Mesenchymal stem cell (in vitro differentiated cells and primary cell): ENCODE measurements at regions not wholly inside any gene's neighbourhood (a gene's known extent, or its start where the extent isn't known, plus 50 kb on each side); places are given as distances from the start of the nearest gene placed in this dataset.

Experiments used
- DNase-seq: peaks from one replicate; pipeline ENCODE4 v3.0.0-alpha.2; 2013
- H2AFZ ChIP-seq: one replicate; pipeline ENCODE4 v1.6.1; 2013; ENCODE audit warnings: low read depth, mild to moderate bottlenecking, control low read depth, inconsistent platforms, low read length, moderate library complexity
- H2AK5ac ChIP-seq: 2 replicates; pipeline ENCODE4 v1.6.1; 2013; ENCODE audit warnings: low read length, moderate library complexity, mild to moderate bottlenecking, inconsistent platforms; ENCODE audit not compliant: severe bottlenecking
- H2BK120ac ChIP-seq: one replicate; pipeline ENCODE4 v1.6.1; 2013; ENCODE audit warnings: low read depth, mild to moderate bottlenecking, inconsistent platforms, low read length, moderate library complexity
- H2BK12ac ChIP-seq, 2 experiments: one replicate each; pipeline ENCODE4 v1.6.1; 2013; ENCODE audit warnings: inconsistent platforms in 2 of 2, low read length in 2 of 2, mild to moderate bottlenecking in 2 of 2, moderate library complexity in 2 of 2, control low read depth in 1 of 2
- H2BK15ac ChIP-seq: one replicate; pipeline ENCODE4 v1.6.1; 2013; ENCODE audit warnings: mild to moderate bottlenecking, low read depth, inconsistent platforms; ENCODE audit not compliant: poor library complexity, severe bottlenecking
- H2BK5ac ChIP-seq: 2 replicates; pipeline ENCODE4 v1.6.1; 2013; ENCODE audit warnings: low read depth, mild to moderate bottlenecking, low read length, control low read depth, inconsistent platforms; ENCODE audit not compliant: poor library complexity, severe bottlenecking
- H3K14ac ChIP-seq, 2 experiments: one replicate each; pipeline ENCODE4 v1.6.1; 2013; ENCODE audit warnings: inconsistent platforms in 2 of 2, low read length in 2 of 2, control low read depth in 1 of 2, mild to moderate bottlenecking in 1 of 2, moderate library complexity in 1 of 2
- H3K18ac ChIP-seq, 2 experiments: one replicate each; pipeline ENCODE4 v1.6.1; 2013; ENCODE audit warnings: inconsistent platforms in 2 of 2, low read length in 2 of 2, control low read depth in 1 of 2, low read depth in 1 of 2, mild to moderate bottlenecking in 1 of 2
- H3K23ac ChIP-seq, 2 experiments: one replicate each; pipeline ENCODE4 v1.6.1; 2013; ENCODE audit warnings: inconsistent platforms in 2 of 2, low read length in 2 of 2, mild to moderate bottlenecking in 2 of 2, moderate library complexity in 2 of 2, control low read depth in 1 of 2
- H3K27ac ChIP-seq: 2 replicates; pipeline ENCODE4 v1.5.1; 2013; ENCODE audit warnings: mild to moderate bottlenecking, moderate library complexity, low read length, control low read depth, inconsistent platforms; ENCODE audit not compliant: poor library complexity, severe bottlenecking
- H3K27me3 ChIP-seq, 2 experiments: 2 replicates each; pipeline versions ENCODE4 v1.6.1 to v1.7.0; 2013; ENCODE audit warnings: low read length in 2 of 2, mild to moderate bottlenecking in 2 of 2, moderate library complexity in 2 of 2, control low read depth in 1 of 2, inconsistent platforms in 1 of 2; ENCODE audit not compliant: control insufficient read depth in 1 of 2, insufficient read depth in 1 of 2
- H3K36me3 ChIP-seq, 2 experiments: 2 replicates each; pipeline versions ENCODE4 v1.6.1 to v1.7.0; 2013; ENCODE audit warnings: low read length in 2 of 2, control low read depth in 1 of 2, inconsistent platforms in 1 of 2, low read depth in 1 of 2, mild to moderate bottlenecking in 1 of 2; ENCODE audit not compliant: insufficient read depth in 2 of 2, control insufficient read depth in 1 of 2
- H3K4ac ChIP-seq, 2 experiments: one replicate each; pipeline ENCODE4 v1.6.1; 2013; ENCODE audit warnings: inconsistent platforms in 2 of 2, low read length in 2 of 2, mild to moderate bottlenecking in 2 of 2, moderate library complexity in 2 of 2, control low read depth in 1 of 2, low read depth in 1 of 2
- H3K4me1 ChIP-seq: 2 replicates; pipeline ENCODE4 v1.6.1; 2013; ENCODE audit warnings: low read depth, low read length, control low read depth; ENCODE audit not compliant: control insufficient read depth, insufficient read depth
- H3K4me2 ChIP-seq: 2 replicates; pipeline ENCODE4 v1.6.1; 2013; ENCODE audit warnings: low read length, mild to moderate bottlenecking, inconsistent platforms; ENCODE audit not compliant: poor library complexity, severe bottlenecking
- H3K4me3 ChIP-seq, 2 experiments: 2 replicates each; pipeline versions ENCODE4 v1.5.1 to v1.7.0; 2013; ENCODE audit warnings: low read length in 2 of 2, mild to moderate bottlenecking in 2 of 2, control low read depth in 1 of 2, low read depth in 1 of 2; ENCODE audit not compliant: insufficient read depth in 1 of 2
- H3K79me1 ChIP-seq: replicated peaks from 2 replicates; pipeline ENCODE4 v1.6.1; 2013; ENCODE audit warnings: mild to moderate bottlenecking, control low read depth, low read length, inconsistent platforms; ENCODE audit not compliant: poor library complexity, severe bottlenecking
- H3K9ac ChIP-seq: 2 replicates; pipeline ENCODE4 v1.7.0; 2013; ENCODE audit warnings: mild to moderate bottlenecking, low read length, moderate library complexity
- H3K9me3 ChIP-seq: 2 replicates; pipeline ENCODE4 v1.7.0; 2013; ENCODE audit warnings: mild to moderate bottlenecking, low read length; ENCODE audit not compliant: control insufficient read depth
- H4K8ac ChIP-seq: one replicate; pipeline ENCODE4 v1.6.1; 2013; ENCODE audit warnings: inconsistent platforms, mild to moderate bottlenecking, low read length, moderate library complexity
- H4K91ac ChIP-seq: one replicate; pipeline ENCODE4 v1.6.1; 2013; ENCODE audit warnings: mild to moderate bottlenecking, low read length, inconsistent platforms
- WGBS: methylation state at CpG from one replicate; pipeline ENCODE4 v1.1.7; 2013; ENCODE audit warnings: mixed read lengths; 5-methylcytosine and 5-hydroxymethylcytosine counted together

GRCh38 chr10:76647301-76647700 lies 990.3 kb downstream of the KCNMA1 start:
- no peak overlapping the region for H3K14ac ChIP-seq

GRCh38 chr10:76645341-76645740 lies 992.3 kb downstream of the KCNMA1 start:
- H4K8ac ChIP-seq, result no peak overlapping the region
- no peak overlapping the region for H3K18ac ChIP-seq
- H3K23ac ChIP-seq, result no peak overlapping the region
- H2BK15ac ChIP-seq, result no peak overlapping the region
- H3K4me3 ChIP-seq, result no peak overlapping the region
- no peak overlapping the region for H3K27ac ChIP-seq
- no peak overlapping the region for H2BK5ac ChIP-seq
- H3K9ac ChIP-seq, result no peak overlapping the region
- H3K4ac ChIP-seq, result no peak overlapping the region
- no peaks in the 10 kb centered on the region for H3K27me3 ChIP-seq
- no peaks in the 10 kb centered on the region for H3K4me1 ChIP-seq
- H3K9me3 ChIP-seq, result no peaks in the 10 kb centered on the region
- no peak overlapping the region for H2AFZ ChIP-seq
- no peaks in the 10 kb centered on the region for H3K79me1 ChIP-seq
- no peak overlapping the region for H3K14ac ChIP-seq
- DNase-seq, result no peak
- 97% methylated on average over 3 of the region's 3 CpGs for WGBS
- H2BK12ac ChIP-seq, result no peak overlapping the region
- H4K91ac ChIP-seq, result no peak overlapping the region
- H3K4me2 ChIP-seq, result no peak overlapping the region
- no peak overlapping the region for H2BK120ac ChIP-seq
- no peaks in the 10 kb centered on the region for H3K36me3 ChIP-seq
- H2AK5ac ChIP-seq, result peak overlapping the region; percentile 55

More at GRCh38 chr10:76647301-76647700, 990.3 kb downstream of the KCNMA1 start:
- H2BK15ac ChIP-seq, result no peak overlapping the region
- no peak overlapping the region for H3K23ac ChIP-seq
- DNase-seq, result peak; percentile 40
- H3K9me3 ChIP-seq, result no peaks in the 10 kb centered on the region
- no peak overlapping the region for H3K4me3 ChIP-seq
- no peaks in the 10 kb centered on the region for H3K4me1 ChIP-seq
- no peak overlapping the region for H2BK120ac ChIP-seq
- H3K36me3 ChIP-seq, result no peaks in the 10 kb centered on the region
- no peak overlapping the region for H2BK5ac ChIP-seq
- no peak overlapping the region for H3K4ac ChIP-seq
- H3K4me2 ChIP-seq, result no peak overlapping the region
- H3K9ac ChIP-seq, result no peak overlapping the region
- no peak overlapping the region for H2AK5ac ChIP-seq
- no peak overlapping the region for H4K8ac ChIP-seq
- no peak overlapping the region for H3K27ac ChIP-seq
- no peaks in the 10 kb centered on the region for H3K79me1 ChIP-seq
- 88% methylated on average over 2 of the region's 2 CpGs for WGBS
- no peak overlapping the region for H3K18ac ChIP-seq
- no peak overlapping the region for H2AFZ ChIP-seq
- no peak overlapping the region for H2BK12ac ChIP-seq
- no peak overlapping the region for H4K91ac ChIP-seq
- H3K27me3 ChIP-seq, result no peaks in the 10 kb centered on the region

GRCh38 chr10:76644476-76644875 lies 993.1 kb downstream of the KCNMA1 start:
- Histone ChIP-seq H2AFZ (no peak overlapping the region), H4K8ac (no peak overlapping the region), H2BK15ac (no peak overlapping the region), H3K18ac (no peak overlapping the region), H3K36me3 (no peaks in the 10 kb centered on the region), H3K4me1 (no peaks in the 10 kb centered on the region), H3K23ac (no peak overlapping the region), H2BK12ac (no peak overlapping the region), H3K9me3 (no peaks in the 10 kb centered on the region), H3K27ac (no peak overlapping the region), H2BK120ac (no peak overlapping the region), H3K79me1 (no peaks in the 10 kb centered on the region), H3K4ac (no peak overlapping the region), H2BK5ac (no peak overlapping the region), H3K4me2 (no peak overlapping the region), H3K14ac (no peak overlapping the region), H4K91ac (no peak overlapping the region), H3K4me3 (no peak overlapping the region), H3K9ac (no peak overlapping the region), H3K27me3 (no peaks in the 10 kb centered on the region), H2AK5ac (no peak overlapping the region)
- 92% methylated on average over 2 of the region's 2 CpGs for WGBS
- no peak for DNase-seq

GRCh38 chr10:76643511-76643911 lies 994.1 kb downstream of the KCNMA1 start:
- H3K9me3 ChIP-seq, result no peaks in the 10 kb centered on the region
- H2AFZ ChIP-seq, result no peak overlapping the region
- H3K27me3 ChIP-seq, result no peaks in the 10 kb centered on the region
- H2AK5ac ChIP-seq, result no peak overlapping the region
- H2BK5ac ChIP-seq, result no peak overlapping the region
- H3K9ac ChIP-seq, result peak overlapping the region; percentile 15
- no peak overlapping the region for H3K14ac ChIP-seq
- H2BK15ac ChIP-seq, result no peak overlapping the region
- H2BK12ac ChIP-seq, result no peak overlapping the region
- H3K23ac ChIP-seq, result no peak overlapping the region
- H3K18ac ChIP-seq, result peak overlapping the region in 1 of 2 experiments; percentile 0
- H3K4me2 ChIP-seq, result no peak overlapping the region
- H3K4ac ChIP-seq, result no peak overlapping the region
- DNase-seq, result no peak
- H4K91ac ChIP-seq, result no peak overlapping the region
- H3K4me3 ChIP-seq, result no peak overlapping the region
- no peaks in the 10 kb centered on the region for H3K4me1 ChIP-seq
- H3K36me3 ChIP-seq, result no peaks in the 10 kb centered on the region
- no peak overlapping the region for H3K27ac ChIP-seq
- no peak overlapping the region for H4K8ac ChIP-seq
- H3K79me1 ChIP-seq, result no peaks in the 10 kb centered on the region
- H2BK120ac ChIP-seq, result no peak overlapping the region
- 96% methylated on average over 4 of the region's 4 CpGs for WGBS
